Dendritic cell treated with granulocyte-macrophage colony-stimulating factor and Interleukin-4, amounts not matched to agents 40 ng/mL and 50 ng/mL, for 4 days (primary cell): ENCODE measurements at regions not wholly inside any gene's neighbourhood (a gene's known extent, or its start where the extent isn't known, plus 50 kb on each side); places are given as distances from the start of the nearest gene placed in this dataset.

ENCODE experiments used
- H3K27ac Mint-ChIP-seq: one replicate; pipeline ENCODE4 v1.8.0; 2022; ENCODE audit warnings: mild to moderate bottlenecking, mixed read lengths
- H3K27me3 Mint-ChIP-seq: one replicate; pipeline ENCODE4 v1.8.0; 2022; ENCODE audit warnings: mild to moderate bottlenecking, mixed read lengths
- H3K36me3 Mint-ChIP-seq: one replicate; pipeline ENCODE4 v1.8.0; 2022; ENCODE audit warnings: low read depth, mixed read lengths
- H3K4me1 Mint-ChIP-seq: one replicate; pipeline ENCODE4 v1.8.0; 2022; ENCODE audit warnings: low read depth, mixed read lengths
- H3K4me3 Mint-ChIP-seq: one replicate; pipeline ENCODE4 v1.8.0; 2022; ENCODE audit warnings: mild to moderate bottlenecking, moderate library complexity, mixed read lengths
- H3K9me3 Mint-ChIP-seq: one replicate; pipeline ENCODE4 v1.8.0; 2022; ENCODE audit warnings: mixed read lengths
- intact Hi-C: fragments of 100-400 bp; cut with micrococcal nuclease; formaldehyde crosslinking; loops from one replicate; pipeline ENCODE4 v1.15.0; 2022

GRCh38 chr10:108424656-108425055 lies 1260.2 kb upstream of the SORCS1 start:
- Mint-ChIP-seq H3K27me3 (no peaks in the 10 kb centered on the region), H3K9me3 (no peaks in the 10 kb centered on the region), H3K27ac (no peak overlapping the region), H3K4me3 (no peak overlapping the region), H3K36me3 (no peaks in the 10 kb centered on the region), H3K4me1 (peaks cover 6% of the 10 kb centered on the region)
- intact Hi-C loops, result no loop called here

- Mint-ChIP-seq H3K9me3 (no peaks in the 10 kb centered on the region), H3K4me1 (peaks cover 6% of the 10 kb centered on the region), H3K27me3 (no peaks in the 10 kb centered on the region), H3K27ac (no peak overlapping the region), H3K4me3 (no peak overlapping the region), H3K36me3 (no peaks in the 10 kb centered on the region)
- intact Hi-C loops, result no loop called here
These were observed 1257.8 kb upstream of the SORCS1 start for GRCh38 chr10:108422286-108422685.

- Mint-ChIP-seq H3K27me3 (no peaks in the 10 kb centered on the region), H3K9me3 (no peaks in the 10 kb centered on the region), H3K4me3 (no peak overlapping the region), H3K4me1 (peaks cover 6% of the 10 kb centered on the region), H3K36me3 (no peaks in the 10 kb centered on the region), H3K27ac (no peak overlapping the region)
- intact Hi-C loops, result no loop called here
These were observed 1256.8 kb upstream of the SORCS1 start for GRCh38 chr10:108421266-108421665.

GRCh38 chr10:108413954-108414353 lies 1249.4 kb upstream of the SORCS1 start:
- peaks cover 14% of the 10 kb centered on the region for H3K4me1 Mint-ChIP-seq
- intact Hi-C loops, result no loop called here

GRCh38 chr10:108412323-108412722 lies 1247.8 kb upstream of the SORCS1 start:
- Mint-ChIP-seq H3K27me3 (no peaks in the 10 kb centered on the region), H3K4me1 (peaks cover 14% of the 10 kb centered on the region), H3K4me3 (no peak overlapping the region), H3K9me3 (no peaks in the 10 kb centered on the region), H3K27ac (no peak overlapping the region), H3K36me3 (no peaks in the 10 kb centered on the region)
- intact Hi-C loops, result no loop called here

More at GRCh38 chr10:108413954-108414353, 1249.4 kb upstream of the SORCS1 start:
- Mint-ChIP-seq H3K4me3 (no peak overlapping the region), H3K9me3 (no peaks in the 10 kb centered on the region), H3K27ac (no peak overlapping the region), H3K27me3 (no peaks in the 10 kb centered on the region), H3K36me3 (no peaks in the 10 kb centered on the region)

- intact Hi-C loops, result no loop called here
These were observed 1247.4 kb upstream of the SORCS1 start for GRCh38 chr10:108411894-108412293.

GRCh38 chr10:108411206-108411605 lies 1246.7 kb upstream of the SORCS1 start:
- intact Hi-C loops, result no loop called here
- Mint-ChIP-seq H3K9me3 (no peaks in the 10 kb centered on the region), H3K27ac (no peak overlapping the region), H3K4me1 (peaks cover 14% of the 10 kb centered on the region), H3K27me3 (no peaks in the 10 kb centered on the region), H3K4me3 (no peak overlapping the region), H3K36me3 (no peaks in the 10 kb centered on the region)

More at GRCh38 chr10:108411894-108412293, 1247.4 kb upstream of the SORCS1 start:
- Mint-ChIP-seq H3K9me3 (no peaks in the 10 kb centered on the region), H3K4me1 (peaks cover 14% of the 10 kb centered on the region), H3K27ac (no peak overlapping the region), H3K4me3 (no peak overlapping the region), H3K36me3 (no peaks in the 10 kb centered on the region), H3K27me3 (no peaks in the 10 kb centered on the region)

- no peak overlapping the region for H3K27ac Mint-ChIP-seq
- H3K9me3 Mint-ChIP-seq, result no peaks in the 10 kb centered on the region
- H3K27me3 Mint-ChIP-seq, result no peaks in the 10 kb centered on the region
- H3K36me3 Mint-ChIP-seq, result no peaks in the 10 kb centered on the region
- intact Hi-C loops, result no loop called here
- no peak overlapping the region for H3K4me3 Mint-ChIP-seq
- H3K4me1 Mint-ChIP-seq, result peaks cover 14% of the 10 kb centered on the region
These were observed 1245.7 kb upstream of the SORCS1 start for GRCh38 chr10:108410236-108410635.

GRCh38 chr10:108409306-108409705 lies 1244.8 kb upstream of the SORCS1 start:
- intact Hi-C loops, result no loop called here
- H3K4me1 Mint-ChIP-seq, result peaks cover 14% of the 10 kb centered on the region
- H3K4me3 Mint-ChIP-seq, result no peak overlapping the region
- no peak overlapping the region for H3K27ac Mint-ChIP-seq
- no peaks in the 10 kb centered on the region for H3K27me3 Mint-ChIP-seq
- no peaks in the 10 kb centered on the region for H3K9me3 Mint-ChIP-seq
- H3K36me3 Mint-ChIP-seq, result no peaks in the 10 kb centered on the region

GRCh38 chr10:108404155-108404554 lies 1239.6 kb upstream of the SORCS1 start:
- Mint-ChIP-seq H3K4me3 (no peak overlapping the region), H3K27me3 (no peaks in the 10 kb centered on the region), H3K9me3 (no peaks in the 10 kb centered on the region), H3K27ac (no peak overlapping the region), H3K4me1 (no peaks in the 10 kb centered on the region), H3K36me3 (no peaks in the 10 kb centered on the region)
- intact Hi-C loops, result no loop called here

GRCh38 chr10:108399465-108399864 lies 1235.0 kb upstream of the SORCS1 start:
- Mint-ChIP-seq H3K27me3 (no peaks in the 10 kb centered on the region), H3K27ac (no peak overlapping the region), H3K9me3 (no peaks in the 10 kb centered on the region), H3K4me1 (no peaks in the 10 kb centered on the region), H3K4me3 (no peak overlapping the region), H3K36me3 (no peaks in the 10 kb centered on the region)
- intact Hi-C loops, result no loop called here

- Mint-ChIP-seq H3K4me3 (no peak overlapping the region), H3K27me3 (no peaks in the 10 kb centered on the region), H3K36me3 (no peaks in the 10 kb centered on the region), H3K27ac (no peak overlapping the region), H3K4me1 (no peaks in the 10 kb centered on the region), H3K9me3 (no peaks in the 10 kb centered on the region)
- intact Hi-C loops, result no loop called here
These were observed 1228.6 kb upstream of the SORCS1 start for GRCh38 chr10:108393089-108393488.

- Mint-ChIP-seq H3K27me3 (no peaks in the 10 kb centered on the region), H3K36me3 (no peaks in the 10 kb centered on the region)
- intact Hi-C loops, result no loop called here
These were observed 1227.8 kb upstream of the SORCS1 start for GRCh38 chr10:108392286-108392685.

GRCh38 chr10:108388706-108389105 lies 1224.2 kb upstream of the SORCS1 start:
- no peaks in the 10 kb centered on the region for H3K4me1 Mint-ChIP-seq
- no peak overlapping the region for H3K27ac Mint-ChIP-seq
- no peak overlapping the region for H3K4me3 Mint-ChIP-seq
- H3K27me3 Mint-ChIP-seq, result no peaks in the 10 kb centered on the region
- no peaks in the 10 kb centered on the region for H3K9me3 Mint-ChIP-seq
- intact Hi-C loops, result no loop called here
- H3K36me3 Mint-ChIP-seq, result no peaks in the 10 kb centered on the region

More at GRCh38 chr10:108392286-108392685, 1227.8 kb upstream of the SORCS1 start:
- H3K4me1 Mint-ChIP-seq, result no peaks in the 10 kb centered on the region
- H3K27ac Mint-ChIP-seq, result no peak overlapping the region
- H3K9me3 Mint-ChIP-seq, result no peaks in the 10 kb centered on the region
- no peak overlapping the region for H3K4me3 Mint-ChIP-seq

GRCh38 chr10:108385963-108386362 lies 1221.5 kb upstream of the SORCS1 start:
- Mint-ChIP-seq H3K4me3 (no peak overlapping the region), H3K27me3 (no peaks in the 10 kb centered on the region), H3K9me3 (no peaks in the 10 kb centered on the region), H3K27ac (no peak overlapping the region), H3K4me1 (no peaks in the 10 kb centered on the region), H3K36me3 (no peaks in the 10 kb centered on the region)
- intact Hi-C loops, result no loop called here
